H1 (cell line): ENCODE measurements at regions not wholly inside any gene's neighbourhood (a gene's known extent, or its start where the extent isn't known, plus 50 kb on each side); places are given as distances from the start of the nearest gene placed in this dataset.

Source experiments
- CTCF ChIA-PET: fragments of 300-600 bp; sonication (Branson Sonifier 250); formaldehyde crosslinking; loops from one replicate; lab custom pipeline; 2021; ENCODE audit not compliant: partially characterized antibody; lab: Charles Lee
- POLR2A ChIA-PET: fragments of 300-600 bp; sonication (Branson Sonifier 250); formaldehyde crosslinking; loops from one replicate; lab custom pipeline; 2021; ENCODE audit warnings: inconsistent platforms; ENCODE audit not compliant: partially characterized antibody; lab: Charles Lee
- DNase-seq, 2 experiments: peaks; one replicate each; pipeline versions ENCODE4 v3.0.0 to v3.0.0-alpha.2; 2010 to 2022; ENCODE audit warnings: low spot score in 2 of 2, low read depth in 1 of 2, mixed read lengths in 1 of 2
- FAIRE-seq: peaks from 2 replicates; lab custom pipeline; 2011; peaks lifted over from hg19 to GRCh38; lab: Jason Lieb, UNC
- H2AFZ ChIP-seq: 2 replicates; pipeline ENCODE4 v1.8.1; 2012; ENCODE audit warnings: low read length, inconsistent platforms
- H2AK5ac ChIP-seq: 2 replicates; pipeline ENCODE4 v1.6.1; 2013; ENCODE audit warnings: low read depth, low read length
- H2BK120ac ChIP-seq: replicated peaks from 2 replicates; pipeline ENCODE3; 2013; ENCODE audit warnings: low read depth, low read length, inconsistent platforms
- H2BK12ac ChIP-seq: 2 replicates; pipeline ENCODE4 v1.6.1; 2013; ENCODE audit warnings: low read depth, low read length
- H2BK15ac ChIP-seq: 2 replicates; pipeline ENCODE4 v1.6.1; 2013; ENCODE audit warnings: low read length
- H2BK20ac ChIP-seq: 2 replicates; pipeline ENCODE4 v1.6.1; 2013; ENCODE audit warnings: low read length
- H2BK5ac ChIP-seq: 2 replicates; pipeline ENCODE4 v1.6.1; 2013; ENCODE audit warnings: low read depth, low read length
- H3K14ac ChIP-seq: 2 replicates; pipeline ENCODE4 v1.6.1; 2013; ENCODE audit warnings: inconsistent platforms; ENCODE audit not compliant: insufficient read length
- H3K18ac ChIP-seq: 2 replicates; pipeline ENCODE4 v1.6.1; 2013; ENCODE audit warnings: low read length; ENCODE audit errors: extremely low read depth
- H3K23ac ChIP-seq: 2 replicates; pipeline ENCODE4 v1.6.1; 2013; ENCODE audit warnings: inconsistent platforms; ENCODE audit not compliant: insufficient read length
- H3K23me2 ChIP-seq: 2 replicates; pipeline ENCODE4 v1.6.1; 2013; ENCODE audit warnings: low read depth, low read length
- H3K27ac ChIP-seq: 2 replicates; pipeline ENCODE4 v1.6.1; 2011; ENCODE audit warnings: low read depth, low read length, inconsistent platforms
- H3K27me3 ChIP-seq, 4 experiments: replicated peaks in 1 of 4; 1 replicate in 1 of 4; 2 replicates in 3 of 4; pipeline versions ENCODE4 v1.6.1 to v1.8.1; 2011 to 2013; ENCODE audit warnings: low read length in 3 of 4, mild to moderate bottlenecking in 3 of 4, inconsistent platforms in 2 of 4, mixed read lengths in 2 of 4, moderate library complexity in 1 of 4; ENCODE audit not compliant: control insufficient read depth in 3 of 4, insufficient read depth in 3 of 4; ENCODE audit errors: extremely low read depth in 1 of 4
- H3K36me3 ChIP-seq, 4 experiments: 2 replicates each; pipeline versions ENCODE4 v1.6.1 to v1.8.1; 2011 to 2013; ENCODE audit warnings: mild to moderate bottlenecking in 4 of 4, low read length in 3 of 4, moderate library complexity in 2 of 4, control low read depth in 1 of 4, inconsistent platforms in 1 of 4; ENCODE audit not compliant: insufficient read depth in 4 of 4, control insufficient read depth in 2 of 4
- H3K4ac ChIP-seq: replicated peaks from 2 replicates; pipeline ENCODE3; 2013; ENCODE audit warnings: low read length, low read depth, mixed read lengths, inconsistent platforms; ENCODE audit not compliant: insufficient read length
- H3K4me1 ChIP-seq, 4 experiments: replicated peaks in 1 of 4; 1 replicate in 1 of 4; 2 replicates in 3 of 4; pipeline versions ENCODE4 v1.6.1 to v1.8.1; 2011 to 2013; ENCODE audit warnings: low read length in 3 of 4, inconsistent platforms in 2 of 4, mixed read lengths in 1 of 4; ENCODE audit not compliant: insufficient read depth in 4 of 4, control insufficient read depth in 3 of 4
- H3K4me2 ChIP-seq, 2 experiments: 2 replicates each; pipeline versions ENCODE4 v1.6.1 to v1.8.1; 2011 to 2013; ENCODE audit warnings: low read depth in 2 of 2, low read length in 2 of 2, control low read depth in 1 of 2, inconsistent platforms in 1 of 2, mild to moderate bottlenecking in 1 of 2; ENCODE audit not compliant: insufficient read depth in 1 of 2
- H3K4me3 ChIP-seq, 4 experiments: fragments of 200-600, 300-600 bp in 1 of 4; sonication (generic), shearing (Covaris generic), sonication (Bioruptor Twin) in 1 of 4; 2 replicates each; pipeline versions ENCODE4 v1.5.1 to v1.8.1; 2011 to 2016; ENCODE audit warnings: low read length in 4 of 4, low read depth in 3 of 4, control low read depth in 2 of 4, inconsistent platforms in 2 of 4, mild to moderate bottlenecking in 2 of 4, mixed read lengths in 1 of 4, moderate library complexity in 1 of 4; ENCODE audit not compliant: insufficient read depth in 2 of 4; ENCODE audit errors: extremely low read depth in 1 of 4
- H3K56ac ChIP-seq: replicated peaks from 2 replicates; pipeline ENCODE3; 2013; ENCODE audit warnings: low read depth, mild to moderate bottlenecking, mixed read lengths, low read length, inconsistent platforms; ENCODE audit not compliant: insufficient read length
- H3K79me1 ChIP-seq: 2 replicates; pipeline ENCODE4 v1.6.1; 2013; ENCODE audit warnings: low read depth, low read length, control low read depth
- H3K79me2 ChIP-seq, 2 experiments: 2 replicates each; pipeline versions ENCODE4 v1.6.1 to v1.8.1; 2012 to 2013; ENCODE audit warnings: low read length in 2 of 2, mild to moderate bottlenecking in 2 of 2, inconsistent platforms in 1 of 2; ENCODE audit not compliant: insufficient read depth in 2 of 2, control insufficient read depth in 1 of 2
- H3K9ac ChIP-seq, 4 experiments: replicated peaks in 1 of 4; 1 replicate in 1 of 4; 2 replicates in 3 of 4; pipeline versions ENCODE4 v1.6.1 to v1.8.1; 2011 to 2013; ENCODE audit warnings: low read depth in 3 of 4, low read length in 3 of 4, control low read depth in 2 of 4, mild to moderate bottlenecking in 2 of 4, moderate library complexity in 2 of 4, inconsistent platforms in 1 of 4; ENCODE audit errors: extremely low read depth in 1 of 4
- H3K9me3 ChIP-seq, 2 experiments: 2 replicates each; pipeline versions ENCODE4 v1.6.1 to v1.8.1; 2012 to 2013; ENCODE audit warnings: mild to moderate bottlenecking in 2 of 2, moderate library complexity in 2 of 2, control low read depth in 1 of 2, inconsistent platforms in 1 of 2, low read depth in 1 of 2, low read length in 1 of 2, mixed read lengths in 1 of 2; ENCODE audit not compliant: insufficient read depth in 2 of 2
- H4K20me1 ChIP-seq, 2 experiments: replicated peaks in 1 of 2; 2 replicates each; pipeline versions ENCODE3 to v1.8.1; 2011 to 2013; ENCODE audit warnings: inconsistent platforms in 2 of 2, low read length in 2 of 2, mild to moderate bottlenecking in 1 of 2; ENCODE audit not compliant: insufficient read depth in 2 of 2, control insufficient read depth in 1 of 2
- H4K5ac ChIP-seq: 2 replicates; pipeline ENCODE4 v1.6.1; 2013; ENCODE audit warnings: low read length, low read depth, mixed read lengths, inconsistent platforms; ENCODE audit not compliant: insufficient read length
- H4K8ac ChIP-seq: 2 replicates; pipeline ENCODE4 v1.8.0; 2013; ENCODE audit warnings: mild to moderate bottlenecking, moderate library complexity, low read length, inconsistent platforms; ENCODE audit not compliant: insufficient read depth; ENCODE audit errors: extremely low read depth
- H4K91ac ChIP-seq: replicated peaks from 2 replicates; pipeline ENCODE3; 2013; ENCODE audit warnings: low read length, mixed read lengths, inconsistent platforms; ENCODE audit not compliant: insufficient read length
- BACH1 ChIP-seq: IDR thresholded peaks from 2 replicates; pipeline ENCODE4 v1.6.1; 2012; ENCODE audit warnings: low read length, improper control_type of control experiment
- BRCA1 ChIP-seq: IDR thresholded peaks from 2 replicates; pipeline ENCODE4 v1.6.1; 2012; ENCODE audit warnings: low read depth, low read length, improper control_type of control experiment
- EP300 ChIP-seq, 2 experiments: IDR thresholded peaks; 1 replicate in 1 of 2; 2 replicates in 1 of 2; pipeline ENCODE4 v1.6.1; 2011 to 2012; ENCODE audit warnings: low read depth in 2 of 2, low read length in 2 of 2, mild to moderate bottlenecking in 2 of 2, borderline replicate concordance in 1 of 2, inconsistent platforms in 1 of 2, moderate library complexity in 1 of 2
- HDAC2 ChIP-seq, 2 experiments: fragments of 300-600 bp in 1 of 2; sonication (generic) in 1 of 2; IDR thresholded peaks; 2 replicates each; pipeline ENCODE4 v1.6.1; 2011 to 2012; ENCODE audit warnings: low read depth in 2 of 2, low read length in 2 of 2, mild to moderate bottlenecking in 2 of 2, moderate library complexity in 2 of 2, borderline replicate concordance in 1 of 2, inconsistent platforms in 1 of 2
- HDAC6 ChIP-seq: IDR thresholded peaks from one replicate; pipeline ENCODE4 v1.7.1; 2012; ENCODE audit warnings: low read depth, mild to moderate bottlenecking, inconsistent platforms, low read length, moderate library complexity
- NRF1 ChIP-seq: IDR thresholded peaks from 2 replicates; pipeline ENCODE4 v1.6.1; 2011; ENCODE audit warnings: mild to moderate bottlenecking, low read depth, low read length, improper control_type of control experiment
- SUZ12 ChIP-seq: fragments of 200-600 bp; sonication (generic); IDR thresholded peaks from 2 replicates; pipeline ENCODE4 v1.6.1; 2012; ENCODE audit warnings: mild to moderate bottlenecking, inconsistent platforms, low read length, moderate library complexity, mixed read lengths
- TEAD4 ChIP-seq: IDR thresholded peaks from 2 replicates; pipeline ENCODE4 v1.6.1; 2012; ENCODE audit warnings: low read depth, low read length, inconsistent platforms, mixed read lengths
- WGBS, 2 experiments: shearing (Covaris generic) in 1 of 2; methylation state at CpG; one replicate each; pipeline versions ENCODE4 v1.1.6 to v1.1.7; 2013 to 2015; ENCODE audit warnings: low lambda C conversion rate in 2 of 2, mixed read lengths in 2 of 2, inconsistent platforms in 1 of 2, low coverage in 1 of 2, missing lambda C conversion rate in 1 of 2; ENCODE audit not compliant: insufficient replicate concordance in 2 of 2, insufficient coverage in 1 of 2, insufficient read length in 1 of 2; ENCODE audit errors: extremely low coverage in 1 of 2, missing lambda C conversion rate in 1 of 2; 5-methylcytosine and 5-hydroxymethylcytosine counted together

GRCh38 chr1:191977874-191978506 is 180.3 kb upstream of the RGS18 start:
- DNase-seq = no peak
- POLR2A ChIA-PET = no interaction called here
- 91% methylated on average over 1 of the region's 1 CpG; no CpG with 5 or more reads in 1 of the 2 experiments for WGBS, 2 experiments
- Histone ChIP-seq H3K79me1 (no peaks in the 10 kb centered on the region), H3K27me3 (no peaks in the 10 kb centered on the region), H3K23me2 (no peaks in the 10 kb centered on the region), H3K4ac (no peak overlapping the region), H3K18ac (no peak overlapping the region), H2AK5ac (no peak overlapping the region), H2BK15ac (no peak overlapping the region), H3K9me3 (peaks cover 10 to 13% of the 10 kb centered on the region in 2 experiments), H2AFZ (no peak overlapping the region), H3K27ac (no peak overlapping the region), H3K79me2 (no peaks in the 10 kb centered on the region; a peak in 1 of 4 replicates), H3K36me3 (no peaks in the 10 kb centered on the region; a peak in 1 of 8 replicates), H2BK12ac (no peak overlapping the region), H3K9ac (no peak overlapping the region), H4K20me1 (no peaks in the 10 kb centered on the region), H2BK20ac (no peak overlapping the region), H3K23ac (no peak overlapping the region), H3K4me3 (no peak overlapping the region), H4K91ac (no peak overlapping the region), H3K56ac (no peak overlapping the region), H3K14ac (no peak overlapping the region), H4K8ac (no peak overlapping the region), H3K4me1 (no peaks in the 10 kb centered on the region), H2BK5ac (no peak overlapping the region), H3K4me2 (no peak overlapping the region), H2BK120ac (no peak overlapping the region), H4K5ac (no peak overlapping the region)
- TF ChIP-seq NRF1 (no peak), BACH1 (no peak), EP300 (IDR thresholded peaks at IDR 0.05; ENCODE audit: borderline replicate concordance in 1 of 2, low read depth in 2 of 2, low read length in 2 of 2) (no peak), SUZ12 (no peak), HDAC2 (IDR thresholded peaks at IDR 0.05; ENCODE audit: borderline replicate concordance in 1 of 2, low read depth in 2 of 2, low read length in 2 of 2) (no peak), BRCA1 (no peak), HDAC6 (no peak), TEAD4 (no peak)
- CTCF ChIA-PET = no interaction called here
- FAIRE-seq = no peak
